ENCODE measurements at regions not wholly inside any gene's neighbourhood (a gene's known extent, or its start where the extent isn't known, plus 50 kb on each side); places are given as distances from the start of the nearest gene placed in this dataset.

GRCh38 chr3:181446741-181447140 lies 265.0 kb upstream of the SOX2 start:
- CTCF ChIA-PET: no interaction called here
- H3K27me3 Mint-ChIP-seq: no peaks in the 10 kb centered on the region

DNA sequence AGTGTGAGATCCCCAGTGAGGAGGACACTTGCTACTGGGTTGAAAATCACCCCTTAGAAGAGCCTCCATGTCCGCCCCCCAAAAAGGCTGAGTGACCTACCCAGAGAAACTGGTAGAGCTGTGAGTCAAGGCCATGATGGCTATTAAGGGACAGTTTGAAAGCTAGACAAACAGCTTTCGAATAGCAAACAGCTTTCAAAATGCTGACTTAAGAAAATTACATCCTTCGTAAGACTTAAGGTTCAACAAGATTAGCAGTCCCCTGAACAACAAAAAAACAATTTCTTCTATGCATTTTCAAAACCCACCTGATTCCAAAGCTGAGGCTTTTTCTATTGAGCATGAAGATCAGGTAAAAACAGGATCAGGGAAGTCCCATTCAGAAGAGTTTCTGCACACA lies 269.7 kb upstream of the SOX2 start:
- DNase-seq (no peak), ATAC-seq (ENCODE audit: low read depth) (no peak)
- intact Hi-C loops (cut with micrococcal nuclease): no loop called here
- no peak for TF ChIP-seq CTCF (IDR thresholded peaks at IDR 0.05)
- H3K9me3 Mint-ChIP-seq: no peaks in the 10 kb centered on the region
- H3K27ac Mint-ChIP-seq: no peak overlapping the region
- H3K4me1 Mint-ChIP-seq: no peaks in the 10 kb centered on the region
- H3K36me3 Mint-ChIP-seq (ENCODE audit: low read depth): no peaks in the 10 kb centered on the region
- ChIA-PET CTCF (no interaction called here), POLR2A (no interaction called here)
- H3K4me3 Mint-ChIP-seq: no peak overlapping the region
- no peaks in the 10 kb centered on the region for H3K27me3 Mint-ChIP-seq

More at GRCh38 chr3:181446741-181447140, 265.0 kb upstream of the SOX2 start:
- POLR2A ChIA-PET: no interaction called here
- no peak for TF ChIP-seq CTCF (IDR thresholded peaks at IDR 0.05)
- Mint-ChIP-seq H3K4me1 (no peaks in the 10 kb centered on the region), H3K9me3 (peaks cover 3% of the 10 kb centered on the region), H3K36me3 (ENCODE audit: low read depth) (no peaks in the 10 kb centered on the region), H3K27ac (no peak overlapping the region), H3K4me3 (no peak overlapping the region)
- DNase-seq: no peak
- ATAC-seq (ENCODE audit: low read depth): no peak
- intact Hi-C loops (cut with micrococcal nuclease): no loop called here

DNA sequence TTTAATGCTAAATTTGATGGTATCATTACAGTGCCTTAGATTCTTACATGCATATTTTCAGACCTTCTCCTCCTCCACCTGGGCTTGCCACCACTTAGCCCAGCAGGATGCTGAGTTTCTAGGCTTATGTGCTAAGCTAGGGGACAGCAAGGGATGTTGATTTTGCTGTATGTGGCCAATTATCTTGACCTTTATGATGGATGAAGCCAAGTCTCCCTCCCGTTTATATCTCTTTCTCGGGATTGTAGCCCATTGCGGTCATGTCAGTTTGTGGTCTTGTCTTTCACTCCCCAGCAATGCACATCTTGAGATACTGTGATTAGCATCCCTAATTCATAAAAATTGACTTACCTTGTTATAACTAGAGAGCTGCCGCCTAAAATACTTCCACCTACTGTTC lies 278.7 kb upstream of the SOX2 start:
- no peaks in the 10 kb centered on the region for H3K4me1 Mint-ChIP-seq
- POLR2A ChIA-PET: no interaction called here
- no peak for TF ChIP-seq CTCF (IDR thresholded peaks at IDR 0.05)
- intact Hi-C loops (cut with micrococcal nuclease): no loop called here
- no peaks in the 10 kb centered on the region for H3K36me3 Mint-ChIP-seq (ENCODE audit: low read depth)
- H3K27ac Mint-ChIP-seq: no peak overlapping the region
- CTCF ChIA-PET: no interaction called here
- no peak overlapping the region for H3K4me3 Mint-ChIP-seq
- no peaks in the 10 kb centered on the region for H3K27me3 Mint-ChIP-seq
- ATAC-seq (ENCODE audit: low read depth): no peak
- peaks cover 3% of the 10 kb centered on the region for H3K9me3 Mint-ChIP-seq
- DNase-seq: no peak

GRCh38 chr3:181431748-181432147 lies 280.0 kb upstream of the SOX2 start:
- no peaks in the 10 kb centered on the region for H3K4me1 Mint-ChIP-seq
- TF ChIP-seq CTCF (IDR thresholded peaks at IDR 0.05): no peak
- ATAC-seq (ENCODE audit: low read depth) (no peak), DNase-seq (no peak)
- peaks cover 3% of the 10 kb centered on the region for H3K9me3 Mint-ChIP-seq
- H3K27me3 Mint-ChIP-seq: no peaks in the 10 kb centered on the region
- POLR2A ChIA-PET: no interaction called here
- intact Hi-C loops (cut with micrococcal nuclease): no loop called here
- CTCF ChIA-PET: no interaction called here
- no peaks in the 10 kb centered on the region for H3K36me3 Mint-ChIP-seq (ENCODE audit: low read depth)
- no peak overlapping the region for H3K4me3 Mint-ChIP-seq
- H3K27ac Mint-ChIP-seq: no peak overlapping the region

GRCh38 chr3:181425074-181425473 lies 286.7 kb upstream of the SOX2 start:
- intact Hi-C loops (cut with micrococcal nuclease): no loop called here
- TF ChIP-seq CTCF (IDR thresholded peaks at IDR 0.05): no peak
- Mint-ChIP-seq H3K36me3 (ENCODE audit: low read depth) (no peaks in the 10 kb centered on the region), H3K27ac (no peak overlapping the region), H3K4me3 (no peak overlapping the region), H3K4me1 (no peaks in the 10 kb centered on the region), H3K9me3 (peaks cover 3% of the 10 kb centered on the region), H3K27me3 (no peaks in the 10 kb centered on the region)
- POLR2A ChIA-PET: no interaction called here
- no peak for ATAC-seq (ENCODE audit: low read depth)
- no peak for DNase-seq
- CTCF ChIA-PET: no interaction called here
